DMS79 (cell line): ENCODE measurements at regions not wholly inside any gene's neighbourhood (a gene's known extent, or its start where the extent isn't known, plus 50 kb on each side); places are given as distances from the start of the nearest gene placed in this dataset.
"Not testable (repeated sequence)": the region's sequence is repeated elsewhere in the genome, so short reads cannot be mapped to it uniquely, and the experiment has no call there.

Experiments
- DNase-seq: peaks from one replicate; lab custom pipeline; 2025; lab: John Stamatoyannopoulos, UW

GRCh38 chr15:58297639-58298038 lies 134.2 kb upstream of the LIPC start:
- no peak for DNase-seq

GRCh38 chr15:58298879-58299850 lies 132.6 kb upstream of the LIPC start:
- no peak for DNase-seq

GRCh38 chr15:58302832-58303231 lies 129.0 kb upstream of the LIPC start:
- no peak for DNase-seq

GRCh38 chr15:58303236-58303635 lies 128.6 kb upstream of the LIPC start:
- DNase-seq = no peak

- no peak for DNase-seq
Observed at GRCh38 chr15:58306591-58307312, 125.0 kb upstream of the LIPC start.

GRCh38 chr15:58307313-58307961 lies 124.4 kb upstream of the LIPC start:
- DNase-seq = no peak

- DNase-seq = no peak
Observed at GRCh38 chr15:58308742-58309355, 122.9 kb upstream of the LIPC start.

GRCh38 chr15:58309963-58310928 lies 121.5 kb upstream of the LIPC start:
- DNase-seq = no peak

GRCh38 chr15:58311556-58311955 lies 120.2 kb upstream of the LIPC start:
- DNase-seq = no peak

GRCh38 chr15:58312031-58312430 lies 119.8 kb upstream of the LIPC start:
- DNase-seq = no peak

GRCh38 chr15:58313304-58313703 lies 118.5 kb upstream of the LIPC start:
- DNase-seq = no peak

- DNase-seq = no peak
Observed at GRCh38 chr15:58313810-58314592, 117.8 kb upstream of the LIPC start.

GRCh38 chr15:58314593-58315216 lies 117.1 kb upstream of the LIPC start:
- DNase-seq = no peak

GRCh38 chr15:58318517-58318916 lies 113.3 kb upstream of the LIPC start:
- DNase-seq = no peak

GRCh38 chr15:58321034-58321433 lies 110.8 kb upstream of the LIPC start:
- no peak for DNase-seq

- DNase-seq = no peak
Observed at GRCh38 chr15:58322253-58322652, 109.5 kb upstream of the LIPC start.

- DNase-seq = not testable (repeated sequence)
Observed at GRCh38 chr15:58323321-58323720, 108.5 kb upstream of the LIPC start.

GRCh38 chr15:58324533-58324932 lies 107.3 kb upstream of the LIPC start:
- no peak for DNase-seq

- DNase-seq = no peak
Observed at GRCh38 chr15:58327958-58328357, 103.8 kb upstream of the LIPC start.

GRCh38 chr15:58329211-58329610 lies 102.6 kb upstream of the LIPC start:
- DNase-seq = no peak
